ENCODE measurements at regions not wholly inside any gene's neighbourhood (a gene's known extent, or its start where the extent isn't known, plus 50 kb on each side); places are given as distances from the start of the nearest gene placed in this dataset.

DNA sequence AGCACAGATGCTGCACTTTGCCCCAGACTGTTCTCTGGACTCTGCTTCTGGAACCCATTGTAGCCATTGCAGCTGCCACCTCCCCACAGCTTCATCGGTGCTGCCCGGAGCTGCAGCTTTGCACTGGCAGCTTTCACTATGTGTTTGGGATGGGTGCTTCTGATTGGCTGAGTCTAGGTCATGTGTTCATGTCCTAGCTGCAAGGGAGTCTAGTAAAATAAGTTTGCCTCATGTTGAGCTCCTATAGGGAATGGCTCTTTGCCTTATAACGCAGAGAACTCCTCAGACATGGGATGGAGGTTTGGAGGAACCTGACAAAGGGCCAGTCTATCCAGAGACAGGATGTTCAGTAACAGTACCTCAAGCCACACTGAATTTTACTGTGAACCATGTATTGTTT lies 268.0 kb downstream of the BMP7 start:
- ATAC-seq (no peak), DNase-seq (no peak)
- intact Hi-C loops (cut with DNase I), result no loop called here
- Histone ChIP-seq H3K27me3 (peaks cover 0 to 40% (median 13%) of the 10 kb centered on the region in 7 donors), H3K4me1 (no peaks in the 10 kb centered on the region), H3K4me3 (no peak overlapping the region), H3K9me3 (peaks cover 0 to 27% (median 12%) of the 10 kb centered on the region in 11 donors), H3K36me3 (no peaks in the 10 kb centered on the region), H3K27ac (no peak overlapping the region)
- TF ChIP-seq, protein P1, sequence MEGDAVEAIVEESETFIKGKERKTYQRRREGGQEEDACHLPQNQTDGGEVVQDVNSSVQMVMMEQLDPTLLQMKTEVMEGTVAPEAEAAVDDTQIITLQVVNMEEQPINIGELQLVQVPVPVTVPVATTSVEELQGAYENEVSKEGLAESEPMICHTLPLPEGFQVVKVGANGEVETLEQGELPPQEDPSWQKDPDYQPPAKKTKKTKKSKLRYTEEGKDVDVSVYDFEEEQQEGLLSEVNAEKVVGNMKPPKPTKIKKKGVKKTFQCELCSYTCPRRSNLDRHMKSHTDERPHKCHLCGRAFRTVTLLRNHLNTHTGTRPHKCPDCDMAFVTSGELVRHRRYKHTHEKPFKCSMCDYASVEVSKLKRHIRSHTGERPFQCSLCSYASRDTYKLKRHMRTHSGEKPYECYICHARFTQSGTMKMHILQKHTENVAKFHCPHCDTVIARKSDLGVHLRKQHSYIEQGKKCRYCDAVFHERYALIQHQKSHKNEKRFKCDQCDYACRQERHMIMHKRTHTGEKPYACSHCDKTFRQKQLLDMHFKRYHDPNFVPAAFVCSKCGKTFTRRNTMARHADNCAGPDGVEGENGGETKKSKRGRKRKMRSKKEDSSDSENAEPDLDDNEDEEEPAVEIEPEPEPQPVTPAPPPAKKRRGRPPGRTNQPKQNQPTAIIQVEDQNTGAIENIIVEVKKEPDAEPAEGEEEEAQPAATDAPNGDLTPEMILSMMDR (IDR thresholded peaks at IDR 0.05), result no peak
- 85 to 88% methylated on average over 3 of the region's 3 CpGs for WGBS, 2 donors

DNA sequence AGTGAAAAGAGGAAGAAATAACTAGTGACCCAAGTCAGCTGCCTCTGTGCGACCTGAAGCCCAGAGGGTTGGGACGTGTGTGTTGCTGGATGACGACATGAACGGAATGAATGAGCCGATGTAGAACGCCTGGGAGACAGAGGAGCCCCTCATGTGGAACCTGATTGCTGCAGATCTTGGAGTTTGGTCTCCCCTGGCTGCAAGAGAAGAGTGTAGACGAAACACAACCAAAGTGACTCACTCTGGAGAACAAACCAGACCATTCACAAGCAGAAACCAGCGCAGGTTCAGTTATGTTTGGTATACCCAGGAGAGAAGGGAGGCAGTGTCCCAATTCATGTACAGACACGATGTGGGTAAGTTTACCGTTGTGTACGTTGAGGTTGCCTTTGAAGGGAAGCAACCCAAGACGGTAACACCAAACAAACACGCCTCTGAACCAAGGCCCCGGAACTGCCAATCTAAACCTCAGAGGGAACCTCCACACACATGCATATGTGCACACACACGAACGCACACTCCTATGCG lies 265.9 kb downstream of the BMP7 start:
- no peak for ATAC-seq
- TF ChIP-seq, protein P1 (IDR thresholded peaks at IDR 0.05), result no peak
- WGBS, 2 donors, result 82 to 86% methylated on average over 17 of the region's 17 CpGs
- DNase-seq, result no peak
- no peak overlapping the region for H3K4me3 ChIP-seq
- H3K4me1 ChIP-seq, result no peaks in the 10 kb centered on the region
- H3K27ac ChIP-seq, result no peak overlapping the region
- H3K27me3 ChIP-seq, result peaks cover 0 to 51% (median 24%) of the 10 kb centered on the region in 7 donors
- peaks cover 0 to 27% (median 12%) of the 10 kb centered on the region in 11 donors for H3K9me3 ChIP-seq
- no peaks in the 10 kb centered on the region for H3K36me3 ChIP-seq
- intact Hi-C loops (cut with DNase I), result no loop called here

DNA sequence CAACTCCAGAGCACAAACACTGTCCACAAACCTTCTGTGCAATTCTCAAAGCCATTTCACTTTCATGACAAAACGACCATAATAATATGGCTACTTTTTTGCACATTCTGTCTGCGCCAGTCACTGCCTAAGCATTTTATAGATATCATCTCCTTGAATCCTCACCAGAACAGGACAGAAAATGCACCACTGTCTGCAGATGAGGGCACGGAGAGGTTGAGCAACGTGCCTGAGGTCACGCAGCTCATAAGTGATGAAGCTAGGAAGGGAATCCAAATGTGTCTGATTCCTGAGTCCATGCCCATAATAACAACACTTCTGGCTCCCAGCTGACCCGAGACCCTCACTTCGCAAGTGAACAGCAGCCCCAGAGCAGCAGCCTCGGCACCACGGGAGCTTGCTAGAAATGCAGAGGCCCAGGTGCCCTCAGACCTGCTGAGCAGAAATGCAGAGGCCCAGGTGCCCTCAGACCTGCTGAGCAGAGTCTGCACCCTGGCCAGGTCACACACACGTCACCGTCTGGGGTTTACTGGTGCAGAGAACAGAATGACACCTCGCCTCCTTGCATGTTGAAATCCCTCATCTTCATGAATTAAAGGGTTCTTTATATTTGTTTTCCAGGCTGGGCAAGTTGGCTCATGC lies 265.2 kb downstream of the BMP7 start:
- peaks cover 0 to 51% (median 32%) of the 10 kb centered on the region in 7 donors for H3K27me3 ChIP-seq
- no peak overlapping the region for H3K27ac ChIP-seq
- H3K36me3 ChIP-seq, result no peaks in the 10 kb centered on the region
- H3K4me1 ChIP-seq, result no peaks in the 10 kb centered on the region
- ATAC-seq, result no peak
- TF ChIP-seq, protein P1 (IDR thresholded peaks at IDR 0.05), result no peak
- 79 to 83% methylated on average over 12 of the region's 12 CpGs for WGBS, 2 donors
- DNase-seq, result no peak
- no peak overlapping the region for H3K4me3 ChIP-seq
- H3K9me3 ChIP-seq, result peaks cover 0 to 22% (median 12%) of the 10 kb centered on the region in 11 donors
- intact Hi-C loops (cut with DNase I), result no loop called here

DNA sequence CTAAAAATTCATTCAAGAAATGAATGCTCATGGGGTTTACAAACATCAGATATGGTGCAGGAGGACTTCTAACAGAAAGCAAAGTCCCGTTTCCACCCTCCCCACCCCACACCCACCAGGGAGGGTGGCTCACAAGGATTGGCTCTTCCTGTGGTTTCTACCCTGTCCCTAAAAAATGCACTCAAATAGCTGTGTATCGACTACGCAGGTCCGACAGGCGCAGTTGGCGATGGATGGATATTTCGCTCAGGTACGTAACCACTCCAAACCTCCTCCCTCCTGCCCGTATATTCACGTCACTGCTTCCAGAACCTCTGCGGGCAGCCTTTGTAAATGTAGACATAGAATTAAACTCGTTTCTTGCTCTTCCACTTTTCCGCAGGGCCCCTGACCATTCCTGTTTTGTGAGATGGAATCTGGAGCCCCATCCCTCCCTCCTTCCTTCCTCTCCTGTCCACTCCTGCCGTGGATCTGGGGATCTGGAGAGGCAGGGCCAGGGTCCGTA lies 264.3 kb downstream of the BMP7 start:
- H3K4me1 ChIP-seq, result no peaks in the 10 kb centered on the region
- peaks cover 0 to 52% (median 38%) of the 10 kb centered on the region in 7 donors for H3K27me3 ChIP-seq
- intact Hi-C loops (cut with DNase I), result no loop called here
- DNase-seq (no peak), ATAC-seq (no peak)
- no peaks in the 10 kb centered on the region for H3K36me3 ChIP-seq
- H3K9me3 ChIP-seq, result peaks cover 0 to 22% (median 12%) of the 10 kb centered on the region in 11 donors
- H3K27ac ChIP-seq, result no peak overlapping the region
- H3K4me3 ChIP-seq, result no peak overlapping the region
- TF ChIP-seq, protein P1 (IDR thresholded peaks at IDR 0.05), result no peak
- 76 to 82% methylated on average over 15 of the region's 15 CpGs for WGBS, 2 donors
